NOMO-1 (cell line): ENCODE measurements at regions not wholly inside any gene's neighbourhood (a gene's known extent, or its start where the extent isn't known, plus 50 kb on each side); places are given as distances from the start of the nearest gene placed in this dataset.

ENCODE experiments used
- DNase-seq, 2 experiments: peaks; one replicate each; lab custom pipeline; 2025; ENCODE audit not compliant: unreplicated experiment in 2 of 2; lab: John Stamatoyannopoulos, UW

DNA sequence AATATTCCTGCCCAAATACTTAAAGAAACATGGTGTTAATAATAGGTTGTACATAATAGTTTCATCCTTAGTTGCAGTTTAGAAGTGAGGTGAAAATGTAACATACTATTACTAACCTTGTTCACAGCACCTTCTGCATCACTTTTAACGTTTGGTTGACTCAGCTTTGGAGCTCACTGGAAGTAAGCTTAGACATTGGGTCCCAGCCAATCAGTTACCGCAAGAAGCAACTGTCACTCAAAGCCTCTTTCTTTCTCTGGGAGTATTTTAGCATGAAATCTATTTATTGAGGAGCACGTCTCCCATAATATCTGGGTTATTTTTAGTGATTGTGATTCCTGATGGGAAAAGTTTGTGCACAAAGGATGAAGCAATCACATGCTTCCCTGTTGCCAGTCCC is 472.6 kb downstream of the SNAPC1 start:
- no peak for DNase-seq

DNA sequence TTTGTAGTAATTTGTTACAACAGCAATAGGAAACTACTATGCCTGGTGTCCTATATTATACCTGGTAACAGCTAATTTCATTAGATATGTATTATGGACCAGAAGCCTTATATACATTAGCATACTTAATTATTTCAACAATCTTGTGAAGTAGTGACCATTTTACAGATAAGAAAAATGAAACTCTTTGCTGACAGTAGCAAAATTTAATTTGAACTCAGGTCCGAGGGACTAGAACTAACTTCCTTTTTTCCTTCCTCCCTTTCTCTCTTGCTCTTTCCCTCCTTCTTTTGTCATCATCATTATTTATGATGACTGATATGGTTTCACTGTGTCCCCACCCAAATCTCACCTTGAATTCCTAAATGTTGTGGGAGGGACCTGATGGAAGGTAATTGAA is 482.0 kb downstream of the SNAPC1 start:
- no peak for DNase-seq

DNA sequence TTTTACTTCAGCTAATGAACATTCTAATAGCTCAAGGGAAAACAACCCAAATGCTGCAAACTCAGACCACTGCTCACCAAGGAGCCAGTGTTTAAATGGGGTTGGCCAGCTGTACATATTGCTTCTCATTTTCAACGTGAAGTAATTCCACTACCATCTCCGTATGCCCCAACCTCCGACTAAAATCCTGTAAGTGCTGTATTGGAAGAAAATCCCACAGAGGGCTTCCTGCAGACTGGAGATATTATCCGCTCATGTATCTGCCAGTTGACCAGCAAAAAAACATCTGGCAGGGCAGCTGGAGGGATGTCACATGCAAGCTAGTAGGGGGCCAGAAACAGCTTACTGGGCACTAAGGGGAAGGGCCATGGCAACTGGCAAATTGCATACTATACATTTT is 485.0 kb downstream of the SNAPC1 start:
- no peak for DNase-seq

DNA sequence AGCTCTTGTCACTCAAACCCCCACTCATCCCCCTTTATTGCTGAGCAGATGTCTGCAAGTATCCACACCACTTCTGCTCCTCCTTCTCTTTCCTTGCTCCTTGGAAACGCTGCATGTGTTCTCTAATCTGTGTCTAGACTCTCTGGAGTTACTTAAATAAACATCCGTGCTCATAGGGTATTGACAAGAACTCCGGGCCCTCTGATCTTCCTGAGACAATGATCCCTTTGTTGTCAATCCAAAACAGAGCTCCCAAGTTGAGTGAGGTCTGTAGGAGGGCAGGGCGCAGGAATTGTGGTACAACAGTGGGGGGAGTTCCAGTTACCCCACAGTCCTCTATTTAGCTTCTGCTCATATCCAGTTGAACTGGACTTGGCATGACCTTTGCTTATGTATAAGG is 489.0 kb downstream of the SNAPC1 start:
- DNase-seq: no peak

DNA sequence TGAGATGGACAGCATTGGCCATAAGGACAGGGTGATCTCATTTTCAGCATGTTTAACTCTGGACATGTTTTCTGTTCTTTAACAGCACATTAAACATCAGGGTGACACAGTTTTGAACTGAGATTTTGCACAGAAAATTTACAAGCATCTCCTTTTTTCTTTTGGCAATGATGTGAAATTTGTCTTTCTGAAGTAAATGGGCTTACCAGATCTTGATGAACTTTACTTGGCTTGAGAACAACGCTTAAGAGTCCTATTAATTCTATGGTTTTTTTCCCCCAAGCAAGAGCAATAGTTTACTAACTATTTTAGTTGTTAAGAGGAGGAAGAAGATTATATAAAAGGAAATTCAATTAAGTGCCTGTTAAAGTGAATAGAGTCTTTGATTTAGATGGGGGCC is 491.0 kb downstream of the SNAPC1 start:
- DNase-seq: no peak

DNA sequence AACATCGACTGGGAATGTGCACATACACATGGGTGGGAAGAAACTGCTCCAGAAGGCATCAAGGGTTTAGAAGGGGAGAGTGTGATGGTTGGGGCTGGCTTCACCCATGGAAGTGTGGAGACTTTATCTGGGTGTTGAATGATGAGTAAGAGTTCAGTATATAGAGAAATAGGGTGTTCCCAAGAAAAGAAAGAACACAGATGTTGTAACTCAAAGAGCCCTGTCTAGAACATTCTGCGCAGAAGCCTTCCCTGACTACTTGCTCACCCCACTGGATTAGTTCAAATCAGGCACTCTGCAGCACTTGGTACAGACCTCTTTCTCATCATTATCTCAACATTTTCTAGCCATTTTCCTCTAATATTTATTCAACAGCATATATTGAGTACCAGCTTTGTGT is 491.7 kb downstream of the SNAPC1 start:
- no peak for DNase-seq

DNA sequence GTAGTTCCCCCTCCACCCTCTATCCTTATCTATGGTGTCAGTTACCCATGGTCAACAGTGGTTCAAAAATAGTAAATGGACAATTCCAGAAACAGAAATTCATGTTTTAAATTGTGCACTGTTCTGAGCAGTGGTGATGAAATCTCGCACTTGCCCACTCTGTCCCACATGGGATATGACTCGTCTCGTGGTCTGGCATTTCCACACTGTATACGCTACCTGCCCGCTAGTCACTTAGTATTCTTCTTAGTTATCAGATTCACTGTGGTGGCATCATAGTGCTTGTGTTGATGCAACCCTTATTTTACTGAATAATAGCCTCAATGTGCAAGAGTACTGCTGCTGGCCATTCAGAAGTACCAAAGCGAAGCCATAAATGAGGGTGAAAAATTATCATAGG is 507.0 kb downstream of the SNAPC1 start:
- DNase-seq: no peak

DNA sequence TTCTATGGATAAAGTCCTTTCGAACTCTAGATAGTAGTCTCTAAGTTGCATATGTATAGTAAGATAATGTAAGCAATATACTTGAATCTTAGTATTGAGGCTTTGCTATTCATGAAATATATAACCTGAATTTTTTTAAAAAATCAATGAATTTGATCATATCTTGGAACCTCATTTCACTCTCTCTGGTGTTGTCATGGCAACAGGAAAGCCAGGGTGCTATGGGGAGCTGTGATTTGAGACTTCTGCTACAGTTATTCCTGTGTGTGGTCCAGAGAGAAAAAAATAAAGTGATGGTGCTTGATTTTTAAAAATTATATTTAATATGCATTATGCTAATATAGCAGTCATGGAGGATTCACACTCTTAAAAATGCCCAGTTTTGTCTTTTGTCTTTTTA is 508.0 kb downstream of the SNAPC1 start:
- no peak for DNase-seq

DNA sequence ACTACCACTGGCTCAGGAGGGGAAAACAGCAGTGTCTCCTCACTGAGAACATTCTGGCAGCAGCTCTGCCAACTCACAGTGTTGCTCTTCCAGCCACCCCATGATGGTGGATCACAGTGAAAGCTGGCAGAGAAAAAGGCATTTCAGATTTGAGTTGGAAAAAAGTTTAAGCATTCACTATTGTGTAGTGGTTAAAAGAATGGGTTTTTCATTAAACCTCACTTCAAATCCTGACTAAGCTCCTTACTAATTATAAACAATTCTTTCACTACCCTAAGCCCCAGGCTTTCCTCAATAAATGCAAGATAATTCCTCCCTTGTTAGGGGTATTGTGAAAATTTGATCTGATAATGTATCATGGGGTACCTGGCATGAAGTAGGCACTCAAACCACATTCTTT is 518.1 kb downstream of the SNAPC1 start:
- DNase-seq: no peak

DNA sequence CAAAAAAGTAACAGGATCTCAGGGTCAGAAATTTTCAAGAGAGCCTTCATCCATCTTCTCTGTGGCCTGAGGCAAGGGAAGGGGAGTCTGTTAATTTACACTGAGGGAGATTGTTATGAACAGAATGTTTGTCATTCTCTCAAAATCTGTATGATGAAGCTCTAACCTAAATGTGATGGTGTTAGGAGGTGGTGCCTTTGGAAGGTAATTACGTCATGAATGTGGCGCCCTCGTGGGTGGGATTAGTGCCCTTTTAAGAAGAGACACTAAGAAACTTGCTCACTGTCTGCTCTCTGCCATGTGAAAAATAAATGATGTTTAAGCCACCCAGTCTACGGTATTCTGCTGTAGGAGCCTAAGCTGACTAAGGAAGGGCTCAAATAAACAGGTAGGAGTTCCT is 521.6 kb downstream of the SNAPC1 start:
- DNase-seq: no peak

DNA sequence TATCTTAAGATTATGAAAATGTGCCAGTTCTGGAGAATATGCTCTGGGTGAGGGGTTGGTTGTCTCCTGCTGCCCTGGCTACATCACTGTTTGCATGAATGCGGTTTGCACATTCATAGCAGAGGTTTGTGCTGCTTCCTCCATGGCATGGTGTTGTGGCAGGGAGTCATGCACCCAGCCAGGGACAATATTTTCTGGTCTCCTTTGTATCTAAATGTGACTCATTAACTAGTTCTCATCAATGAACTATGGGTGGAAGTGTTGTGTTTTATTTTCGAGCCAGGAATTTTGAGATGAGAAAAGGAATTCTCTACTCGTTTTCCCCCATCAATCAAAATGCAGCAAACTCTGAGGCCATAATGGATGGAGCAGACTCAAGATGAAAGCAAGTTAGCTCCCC is 527.3 kb downstream of the SNAPC1 start:
- no peak for DNase-seq

DNA sequence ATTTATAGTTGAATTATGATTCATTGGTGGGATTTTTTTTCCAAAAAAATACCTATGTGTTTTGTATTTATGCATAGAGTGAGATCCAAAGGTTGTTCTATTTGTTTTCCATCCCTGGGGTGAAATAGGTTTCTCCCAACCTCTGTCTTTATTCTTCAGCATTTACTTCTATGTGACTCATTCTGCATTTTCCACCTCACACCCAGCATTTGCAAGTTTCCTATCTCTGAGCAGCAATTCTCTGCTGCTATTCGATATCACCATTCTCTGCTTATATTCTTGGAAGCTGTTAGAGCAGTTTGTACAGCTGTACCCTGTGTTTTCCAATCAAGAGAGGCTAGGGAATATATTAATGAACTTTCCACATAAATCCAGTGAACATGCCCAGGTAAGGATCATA is 538.9 kb downstream of the SNAPC1 start:
- DNase-seq: no peak

DNA sequence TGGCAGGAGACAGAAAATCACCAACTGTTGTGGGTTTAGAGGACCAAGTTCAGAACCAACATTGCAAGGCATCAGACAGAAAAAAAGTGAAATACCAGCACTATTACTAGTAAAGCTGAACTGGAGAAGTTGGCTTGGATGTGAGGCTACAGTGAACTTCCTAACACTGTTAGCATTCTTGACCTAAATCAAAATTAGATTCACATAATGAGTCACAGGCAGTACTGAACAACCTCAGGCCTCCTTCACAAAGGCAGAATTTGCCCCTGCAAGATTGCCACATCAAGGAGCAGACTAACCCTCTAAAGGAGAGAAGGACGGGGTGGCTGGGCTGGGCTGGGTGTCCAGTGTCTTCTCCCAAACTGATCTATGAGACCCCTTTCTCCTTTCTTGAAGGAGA is 539.7 kb downstream of the SNAPC1 start:
- DNase-seq: no peak

DNA sequence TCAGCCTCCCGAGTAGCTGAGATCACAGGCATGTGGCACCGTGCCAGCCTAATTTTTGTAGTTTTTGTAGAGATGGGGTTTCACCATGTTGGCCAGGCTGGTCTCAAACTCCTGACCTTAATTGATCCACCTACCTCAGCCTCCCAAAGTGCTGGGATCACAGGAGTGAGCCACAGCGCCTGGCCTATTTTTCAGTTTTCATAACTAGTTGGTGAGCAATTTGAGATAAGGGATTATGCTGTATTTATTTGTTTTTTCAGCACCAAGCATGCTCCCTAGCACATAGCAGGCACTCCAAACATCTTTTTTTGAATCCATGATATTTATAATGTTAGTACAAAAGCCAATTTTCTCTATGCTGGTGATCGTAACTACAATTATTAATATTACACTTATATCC is 541.2 kb downstream of the SNAPC1 start:
- DNase-seq: no peak

DNA sequence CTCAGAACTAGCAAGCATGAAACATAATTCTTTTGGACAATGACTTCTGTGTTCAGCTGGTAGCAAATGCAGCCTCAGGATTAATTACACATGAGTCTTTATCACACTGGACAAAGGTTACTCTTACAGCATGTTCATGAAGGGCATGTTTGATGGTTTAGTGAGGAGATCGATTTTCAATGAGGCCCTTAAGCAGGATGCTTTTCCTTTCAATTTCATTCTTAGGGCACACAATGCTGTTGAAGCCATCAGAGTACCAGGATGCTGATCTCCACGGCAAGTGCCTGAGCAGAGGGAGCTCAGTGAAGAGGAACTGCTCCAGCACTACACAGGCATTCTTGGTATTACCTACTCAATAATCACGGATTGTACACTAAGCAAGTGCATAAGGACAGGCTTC is 542.0 kb downstream of the SNAPC1 start:
- no peak for DNase-seq

DNA sequence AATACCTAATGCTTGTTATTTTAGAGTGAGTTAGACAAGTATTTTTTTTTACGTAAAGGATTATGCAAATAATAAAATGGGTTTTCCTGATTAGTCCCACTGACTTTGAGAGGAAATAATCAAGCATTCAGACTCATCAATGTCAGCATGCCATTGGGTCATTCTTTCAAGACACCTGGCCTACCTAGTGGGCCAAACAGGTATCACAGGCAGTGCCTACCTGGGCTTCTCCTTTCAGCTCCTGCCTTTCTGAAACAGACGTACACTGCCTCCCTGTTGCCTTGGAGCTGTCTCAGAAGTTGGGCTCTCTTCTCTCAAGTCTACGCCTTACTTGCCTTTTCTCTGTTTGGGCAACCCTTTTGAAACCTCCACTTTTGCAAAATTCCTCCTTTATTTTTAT is 545.6 kb downstream of the SNAPC1 start:
- no peak for DNase-seq

DNA sequence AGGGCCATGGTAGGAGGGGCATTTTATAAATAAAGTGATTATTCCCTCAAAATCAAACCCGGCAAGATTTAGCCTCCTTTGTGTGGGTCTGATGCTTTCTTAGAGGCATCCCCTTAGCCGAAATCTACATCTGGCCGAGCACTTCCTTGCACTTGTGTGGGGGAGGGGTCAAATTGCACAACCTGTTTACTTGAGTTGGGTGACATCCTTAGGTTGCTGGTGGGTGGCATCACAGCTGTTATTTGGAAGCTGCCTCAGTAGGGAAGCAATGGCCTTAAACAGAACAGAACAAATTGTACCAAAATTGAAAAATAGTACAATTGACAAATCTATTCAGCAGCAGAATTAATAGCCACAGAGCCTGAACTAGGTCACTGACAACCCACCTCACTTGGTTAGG is 546.1 kb downstream of the SNAPC1 start:
- no peak for DNase-seq

DNA sequence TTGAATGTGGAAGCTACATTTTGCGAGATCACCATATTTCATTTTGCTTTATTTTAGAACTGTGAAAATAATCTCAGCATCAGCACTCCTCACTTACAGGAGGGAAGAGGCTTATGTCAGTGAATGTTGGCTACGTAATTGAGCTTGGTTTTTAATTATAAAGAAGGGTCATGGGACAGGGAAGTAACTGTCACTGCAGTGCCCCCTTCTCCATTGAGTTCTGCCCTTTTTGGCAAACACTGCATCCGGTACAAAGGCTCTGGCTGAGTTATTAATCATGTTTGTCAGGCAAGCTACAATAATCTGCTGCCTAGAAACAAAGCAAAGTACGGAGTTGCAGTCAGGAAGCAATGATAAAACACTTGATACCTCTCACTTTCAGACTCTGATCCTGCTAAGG is 546.7 kb downstream of the SNAPC1 start:
- DNase-seq: no peak

DNA sequence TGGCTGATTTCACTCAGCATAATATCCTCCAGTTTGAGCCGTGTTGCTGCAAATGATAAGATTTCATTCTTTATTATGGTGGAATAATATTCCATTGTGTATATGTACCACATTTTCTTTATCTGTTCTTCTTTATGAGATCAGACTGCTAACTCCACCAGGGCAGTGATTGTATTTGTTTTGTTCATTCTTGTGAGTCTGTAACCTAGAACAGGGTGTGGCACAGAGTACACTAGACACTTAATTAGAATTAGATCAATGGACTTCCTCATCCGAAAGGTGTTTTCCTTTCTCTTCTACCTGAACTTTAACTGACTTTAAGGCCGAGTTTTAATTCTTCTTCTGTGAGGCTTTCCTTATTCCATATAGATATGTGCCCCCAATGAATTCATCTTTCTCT is 551.0 kb downstream of the SNAPC1 start:
- no peak for DNase-seq

DNA sequence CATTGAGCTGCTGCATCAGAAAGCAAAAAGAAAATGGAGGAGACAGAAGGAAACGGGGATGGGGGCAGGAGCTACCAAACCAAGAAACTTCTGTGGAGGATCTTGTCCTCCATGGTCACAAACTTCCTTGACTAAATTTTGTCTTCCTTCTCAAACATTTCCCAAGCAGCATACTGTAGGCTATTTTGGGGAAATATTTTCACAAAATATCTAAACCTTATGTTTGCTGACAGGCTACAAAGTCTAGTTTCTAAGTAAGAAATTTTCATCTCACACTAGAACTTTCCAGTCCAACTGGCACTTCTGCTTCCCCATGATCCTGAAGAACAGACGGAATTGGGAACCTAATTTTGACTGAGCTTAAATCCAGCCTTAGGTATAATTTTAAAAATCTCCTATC is 552.0 kb downstream of the SNAPC1 start:
- no peak for DNase-seq

DNA sequence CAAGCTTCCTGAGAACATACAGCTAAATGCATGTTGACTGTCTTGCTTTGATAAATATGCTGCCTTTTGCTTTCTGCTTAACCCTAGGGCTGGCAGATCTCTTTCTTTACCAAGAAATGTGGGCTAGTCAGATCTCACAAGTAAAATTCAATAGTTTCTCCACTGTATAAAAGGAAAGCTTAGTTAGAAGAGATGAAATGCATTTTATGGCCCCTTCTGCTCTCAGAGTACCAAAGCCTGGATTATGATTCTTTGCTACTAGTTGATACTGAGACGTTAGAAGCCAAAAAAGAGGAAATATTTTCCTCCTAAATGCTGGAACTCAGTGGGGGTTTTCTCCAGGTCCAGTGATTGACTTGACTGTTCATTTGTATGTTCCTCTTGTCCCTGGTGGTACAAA is 552.7 kb downstream of the SNAPC1 start:
- no peak for DNase-seq

DNA sequence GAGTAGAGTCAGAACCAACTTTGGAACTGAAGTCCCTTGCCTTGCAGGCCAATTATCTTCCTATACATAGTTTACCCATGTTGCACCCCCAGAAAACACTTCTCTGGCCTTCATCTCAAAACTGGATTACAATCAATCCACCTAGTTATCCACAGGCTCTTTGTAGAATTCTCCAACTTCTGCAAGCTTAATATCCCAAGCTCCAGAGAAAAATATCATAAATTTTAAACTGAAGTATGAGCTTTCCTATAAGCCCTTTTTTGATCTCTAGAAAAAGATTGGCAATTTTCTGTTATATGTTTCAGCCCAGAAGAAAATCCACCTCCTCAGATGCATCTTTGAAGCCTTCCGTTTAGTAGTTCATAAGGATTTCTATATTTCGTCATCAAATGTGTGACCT is 553.4 kb downstream of the SNAPC1 start:
- DNase-seq: no peak

DNA sequence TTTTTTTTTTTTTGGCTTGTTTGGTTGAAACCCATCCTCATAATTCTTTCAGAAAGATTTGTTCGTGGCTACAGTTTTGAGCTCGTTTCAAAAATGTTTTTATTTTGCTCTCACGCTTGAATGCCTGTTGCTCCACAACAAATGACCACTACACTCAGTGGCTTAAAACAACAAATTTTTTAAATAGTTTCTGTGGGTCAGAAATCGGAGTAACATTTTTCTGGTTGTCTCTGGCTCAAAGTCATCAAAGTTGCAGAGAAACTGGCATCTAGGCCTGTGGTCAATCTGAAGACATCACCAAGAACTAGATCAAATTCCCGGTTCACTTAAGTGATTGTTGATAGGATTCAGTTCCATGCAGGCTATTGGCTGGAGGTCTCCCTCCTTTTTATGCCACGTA is 560.0 kb downstream of the SNAPC1 start:
- DNase-seq: no peak

DNA sequence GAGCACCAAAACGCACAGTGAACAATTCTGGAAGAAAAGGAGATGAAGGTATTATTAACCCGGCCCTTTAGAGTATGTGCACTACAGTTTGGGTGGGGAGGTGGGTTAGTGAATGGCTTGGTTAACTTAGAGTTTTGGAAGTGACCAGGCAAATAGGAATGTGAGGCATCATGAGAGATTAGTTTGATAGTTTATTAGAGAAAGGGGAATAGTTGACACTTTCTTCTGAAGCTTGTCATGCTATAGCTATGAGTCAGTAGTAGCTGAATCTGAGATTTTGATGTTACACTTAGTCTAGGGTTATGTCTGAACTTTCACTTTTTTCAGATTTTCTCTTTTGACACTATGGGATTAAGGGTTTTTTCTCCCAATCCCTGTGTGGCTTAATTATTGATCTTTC is 567.2 kb downstream of the SNAPC1 start:
- no peak for DNase-seq
